Loucy (cell line): ENCODE measurements at regions not wholly inside any gene's neighbourhood (a gene's known extent, or its start where the extent isn't known, plus 50 kb on each side); places are given as distances from the start of the nearest gene placed in this dataset.

Source experiments
- EZH2phosphoT487 ChIP-seq: fragments of 200-600 bp; IDR thresholded peaks from 2 replicates; pipeline ENCODE4 v1.6.1; 2018; ENCODE audit warnings: antibody characterized with exemption, mild to moderate bottlenecking, moderate library complexity, borderline replicate concordance
- TF ChIP-seq, protein P1 (sequence below): fragments of 200-600 bp; sonication (generic); conservative IDR thresholded peaks from 2 replicates; pipeline ENCODE4 v1.5.1; 2014; ENCODE audit warnings: mild to moderate bottlenecking, antibody characterized with exemption, low read length

DNA sequence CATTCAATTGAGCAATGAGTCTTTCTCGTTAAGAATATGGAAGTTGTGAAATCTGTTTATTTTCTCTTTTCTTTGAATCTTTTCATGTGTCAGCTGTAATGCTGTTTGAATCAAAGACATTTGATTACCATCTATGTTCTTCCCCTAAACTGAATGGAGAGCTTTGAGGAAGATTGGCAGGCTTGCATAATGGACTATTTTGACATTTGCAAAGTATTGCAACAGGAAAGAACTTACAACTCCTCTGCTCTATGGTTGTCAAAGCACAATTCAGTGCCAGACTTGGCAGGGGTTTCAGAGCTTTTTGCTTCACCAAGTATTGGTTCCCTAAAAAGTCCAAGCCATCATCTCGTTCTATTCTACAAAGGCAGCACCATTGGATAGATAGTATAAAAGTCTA lies 549.0 kb upstream of the NUDT12 start:
- TF ChIP-seq, protein P1, sequence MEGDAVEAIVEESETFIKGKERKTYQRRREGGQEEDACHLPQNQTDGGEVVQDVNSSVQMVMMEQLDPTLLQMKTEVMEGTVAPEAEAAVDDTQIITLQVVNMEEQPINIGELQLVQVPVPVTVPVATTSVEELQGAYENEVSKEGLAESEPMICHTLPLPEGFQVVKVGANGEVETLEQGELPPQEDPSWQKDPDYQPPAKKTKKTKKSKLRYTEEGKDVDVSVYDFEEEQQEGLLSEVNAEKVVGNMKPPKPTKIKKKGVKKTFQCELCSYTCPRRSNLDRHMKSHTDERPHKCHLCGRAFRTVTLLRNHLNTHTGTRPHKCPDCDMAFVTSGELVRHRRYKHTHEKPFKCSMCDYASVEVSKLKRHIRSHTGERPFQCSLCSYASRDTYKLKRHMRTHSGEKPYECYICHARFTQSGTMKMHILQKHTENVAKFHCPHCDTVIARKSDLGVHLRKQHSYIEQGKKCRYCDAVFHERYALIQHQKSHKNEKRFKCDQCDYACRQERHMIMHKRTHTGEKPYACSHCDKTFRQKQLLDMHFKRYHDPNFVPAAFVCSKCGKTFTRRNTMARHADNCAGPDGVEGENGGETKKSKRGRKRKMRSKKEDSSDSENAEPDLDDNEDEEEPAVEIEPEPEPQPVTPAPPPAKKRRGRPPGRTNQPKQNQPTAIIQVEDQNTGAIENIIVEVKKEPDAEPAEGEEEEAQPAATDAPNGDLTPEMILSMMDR = no peak
- TF ChIP-seq EZH2phosphoT487 = no peak
